Endothelial cell (in vitro differentiated cells): ENCODE measurements at regions not wholly inside any gene's neighbourhood (a gene's known extent, or its start where the extent isn't known, plus 50 kb on each side); places are given as distances from the start of the nearest gene placed in this dataset.

Source experiments
- DNase-seq: peaks from one replicate; pipeline ENCODE4 v3.0.0; 2021; ENCODE audit warnings: low spot score
- H3K27ac Mint-ChIP-seq: one replicate; pipeline ENCODE4 v1.8.0; 2021; ENCODE audit warnings: mixed read lengths, inconsistent platforms; ENCODE audit not compliant: unreplicated experiment
- H3K27me3 Mint-ChIP-seq: one replicate; pipeline ENCODE4 v1.8.0; 2021; ENCODE audit warnings: mild to moderate bottlenecking, moderate library complexity, mixed read lengths, inconsistent platforms; ENCODE audit not compliant: unreplicated experiment
- H3K36me3 Mint-ChIP-seq: one replicate; pipeline ENCODE4 v1.8.0; 2021; ENCODE audit warnings: mild to moderate bottlenecking, low read depth, mixed read lengths, inconsistent platforms; ENCODE audit not compliant: unreplicated experiment
- H3K4me1 Mint-ChIP-seq: one replicate; pipeline ENCODE4 v1.8.0; 2021; ENCODE audit warnings: mild to moderate bottlenecking, mixed read lengths, inconsistent platforms; ENCODE audit not compliant: unreplicated experiment
- H3K4me3 Mint-ChIP-seq: one replicate; pipeline ENCODE4 v1.8.0; 2021; ENCODE audit warnings: mild to moderate bottlenecking, mixed read lengths, inconsistent platforms; ENCODE audit not compliant: unreplicated experiment
- H3K9me3 Mint-ChIP-seq: one replicate; pipeline ENCODE4 v1.8.0; 2021; ENCODE audit warnings: mixed read lengths, inconsistent platforms; ENCODE audit not compliant: unreplicated experiment
- CTCF ChIP-seq: fragments of 200-600 bp; sonication (generic); IDR thresholded peaks from one replicate; pipeline ENCODE4 v1.5.0; 2021; ENCODE audit warnings: antibody characterized with exemption; ENCODE audit not compliant: unreplicated experiment

GRCh38 chr9:108569624-108570023 lies 286.2 kb downstream of the ACTL7B start:
- no peaks in the 10 kb centered on the region for H3K36me3 Mint-ChIP-seq
- no peaks in the 10 kb centered on the region for H3K9me3 Mint-ChIP-seq

GRCh38 chr9:108568093-108568492 lies 287.7 kb downstream of the ACTL7B start:
- DNase-seq: no peak
- peaks cover 3% of the 10 kb centered on the region for H3K27me3 Mint-ChIP-seq
- no peak overlapping the region for H3K4me3 Mint-ChIP-seq
- H3K9me3 Mint-ChIP-seq: no peaks in the 10 kb centered on the region
- no peak overlapping the region for H3K27ac Mint-ChIP-seq
- no peaks in the 10 kb centered on the region for H3K36me3 Mint-ChIP-seq
- peaks cover 10% of the 10 kb centered on the region for H3K4me1 Mint-ChIP-seq
- TF ChIP-seq CTCF: no peak

More at GRCh38 chr9:108569624-108570023, 286.2 kb downstream of the ACTL7B start:
- TF ChIP-seq CTCF: no peak
- no peak for DNase-seq
- H3K27ac Mint-ChIP-seq: no peak overlapping the region
- no peak overlapping the region for H3K4me3 Mint-ChIP-seq
- H3K27me3 Mint-ChIP-seq: peaks cover 2% of the 10 kb centered on the region
- peaks cover 10% of the 10 kb centered on the region for H3K4me1 Mint-ChIP-seq

- H3K27ac Mint-ChIP-seq: no peak overlapping the region
- peaks cover 3% of the 10 kb centered on the region for H3K27me3 Mint-ChIP-seq
- no peak overlapping the region for H3K4me3 Mint-ChIP-seq
- H3K36me3 Mint-ChIP-seq: no peaks in the 10 kb centered on the region
- DNase-seq: no peak
- TF ChIP-seq CTCF: no peak
- H3K9me3 Mint-ChIP-seq: no peaks in the 10 kb centered on the region
- H3K4me1 Mint-ChIP-seq: peaks cover 10% of the 10 kb centered on the region
Measured at GRCh38 chr9:108567571-108567970, 288.2 kb downstream of the ACTL7B start.

- peaks cover 10% of the 10 kb centered on the region for H3K4me1 Mint-ChIP-seq
- H3K36me3 Mint-ChIP-seq: no peaks in the 10 kb centered on the region
- no peak overlapping the region for H3K4me3 Mint-ChIP-seq
- no peaks in the 10 kb centered on the region for H3K9me3 Mint-ChIP-seq
- peak; percentile 64 for DNase-seq
- peaks cover 3% of the 10 kb centered on the region for H3K27me3 Mint-ChIP-seq
- no peak overlapping the region for H3K27ac Mint-ChIP-seq
- TF ChIP-seq CTCF: peak; percentile 72
Measured at GRCh38 chr9:108565651-108566378, 290.0 kb downstream of the ACTL7B start.

GRCh38 chr9:108562176-108562575 lies 293.6 kb downstream of the ACTL7B start:
- no peak overlapping the region for H3K4me3 Mint-ChIP-seq
- H3K27ac Mint-ChIP-seq: no peak overlapping the region
- TF ChIP-seq CTCF: no peak
- no peak for DNase-seq
- peaks cover 3% of the 10 kb centered on the region for H3K27me3 Mint-ChIP-seq
- H3K36me3 Mint-ChIP-seq: no peaks in the 10 kb centered on the region
- H3K4me1 Mint-ChIP-seq: peaks cover 2% of the 10 kb centered on the region
- no peaks in the 10 kb centered on the region for H3K9me3 Mint-ChIP-seq
